ENCODE measurements at regions not wholly inside any gene's neighbourhood (a gene's known extent, or its start where the extent isn't known, plus 50 kb on each side); places are given as distances from the start of the nearest gene placed in this dataset.

- TF ChIP-seq CTCF (IDR thresholded peaks at IDR 0.05), result no peak
- H3K4me1 ChIP-seq, result no peaks in the 10 kb centered on the region
Measured at GRCh38 chrX:88355252-88355651, 391.8 kb upstream of the CPXCR1 start.

DNA sequence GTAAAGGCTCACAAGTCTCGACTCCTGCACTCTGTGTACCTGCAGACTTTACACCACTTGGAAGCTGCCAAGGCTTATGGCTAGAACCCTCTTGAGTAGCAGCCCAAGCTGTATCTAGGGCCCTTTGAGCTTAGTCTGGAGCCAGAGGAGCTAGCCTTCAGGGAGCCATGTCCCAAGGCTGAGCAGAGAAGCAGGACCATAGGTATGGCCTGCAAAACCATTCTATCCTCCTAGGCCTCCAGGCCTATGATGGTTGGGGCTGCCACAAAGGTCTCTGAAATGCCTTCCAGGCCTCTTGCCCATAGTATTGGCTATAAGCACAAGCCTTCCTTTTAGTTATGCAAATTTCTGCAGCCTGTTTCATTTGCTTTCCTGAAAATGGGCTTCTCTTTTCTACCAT, 380.7 kb upstream of the CPXCR1 start:
- H3K27me3 ChIP-seq (ENCODE audit: low read depth), result no peaks in the 10 kb centered on the region
- no peaks in the 10 kb centered on the region for H3K4me1 ChIP-seq
- no peak for TF ChIP-seq CTCF (IDR thresholded peaks at IDR 0.05)
- H3K36me3 ChIP-seq, result no peaks in the 10 kb centered on the region
- H3K27ac ChIP-seq, result no peak overlapping the region
- intact Hi-C loops (cut with DNase I), result no loop called here
- no peak overlapping the region for H3K4me3 ChIP-seq
- DNase-seq (no peak), ATAC-seq (no peak)
- no peaks in the 10 kb centered on the region for H3K9me3 ChIP-seq

More at GRCh38 chrX:88355252-88355651, 391.8 kb upstream of the CPXCR1 start:
- no peak overlapping the region for H3K27ac ChIP-seq
- intact Hi-C loops (cut with DNase I), result no loop called here
- H3K9me3 ChIP-seq, result no peaks in the 10 kb centered on the region
- DNase-seq (no peak), ATAC-seq (no peak)
- H3K4me3 ChIP-seq, result no peak overlapping the region
- H3K36me3 ChIP-seq, result no peaks in the 10 kb centered on the region
- no peaks in the 10 kb centered on the region for H3K27me3 ChIP-seq (ENCODE audit: low read depth)

DNA sequence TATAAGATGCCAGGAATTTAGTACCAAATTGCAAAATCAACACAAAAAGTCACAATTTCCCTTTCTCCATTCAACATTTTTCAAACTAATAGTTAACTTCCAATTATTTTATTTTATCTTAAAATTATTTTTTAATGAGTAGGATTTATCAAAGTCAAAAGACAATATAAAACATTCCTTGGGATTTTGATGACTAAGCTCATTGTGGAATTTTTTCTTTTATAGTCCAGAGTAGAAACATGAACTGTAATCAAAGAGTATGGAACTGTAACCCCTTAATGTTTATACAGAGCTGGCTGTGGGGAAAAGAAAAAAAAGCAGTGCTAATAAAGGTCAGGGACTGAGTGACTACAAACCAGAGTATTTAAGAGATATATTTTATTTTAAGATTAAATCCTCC, 368.6 kb upstream of the CPXCR1 start:
- intact Hi-C loops (cut with DNase I), result no loop called here
- no peaks in the 10 kb centered on the region for H3K27me3 ChIP-seq (ENCODE audit: low read depth)
- DNase-seq (no peak), ATAC-seq (no peak)
- no peak overlapping the region for H3K4me3 ChIP-seq
- H3K9me3 ChIP-seq, result no peaks in the 10 kb centered on the region
- H3K36me3 ChIP-seq, result no peaks in the 10 kb centered on the region
- no peak for TF ChIP-seq CTCF (IDR thresholded peaks at IDR 0.05)
- H3K27ac ChIP-seq, result no peak overlapping the region
- H3K4me1 ChIP-seq, result no peaks in the 10 kb centered on the region

DNA sequence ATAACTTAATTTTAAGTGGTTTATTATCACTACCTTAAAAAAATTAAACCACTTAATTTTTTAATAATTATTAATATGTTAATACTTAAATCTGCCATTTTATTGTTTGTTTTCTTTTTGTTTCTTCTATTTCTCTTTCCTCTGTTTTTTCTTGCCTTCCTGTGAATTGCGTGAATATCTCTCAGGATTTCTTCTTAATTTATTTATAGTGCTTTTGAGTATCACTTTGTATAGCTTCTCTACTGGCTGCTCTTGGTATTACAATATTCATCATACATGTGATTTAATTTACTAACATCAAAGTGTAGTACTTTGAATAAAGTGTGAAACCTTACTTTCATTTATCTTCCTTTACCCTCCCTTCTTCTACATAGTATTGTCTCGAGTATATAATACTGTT, 349.5 kb upstream of the CPXCR1 start:
- Histone ChIP-seq H3K4me1 (no peaks in the 10 kb centered on the region), H3K4me3 (no peak overlapping the region), H3K27ac (no peak overlapping the region), H3K27me3 (ENCODE audit: low read depth) (no peaks in the 10 kb centered on the region), H3K36me3 (no peaks in the 10 kb centered on the region), H3K9me3 (no peaks in the 10 kb centered on the region)
- intact Hi-C loops (cut with DNase I), result no loop called here
- no peak for TF ChIP-seq CTCF (IDR thresholded peaks at IDR 0.05)
- DNase-seq, result no peak
- no peak for ATAC-seq

DNA sequence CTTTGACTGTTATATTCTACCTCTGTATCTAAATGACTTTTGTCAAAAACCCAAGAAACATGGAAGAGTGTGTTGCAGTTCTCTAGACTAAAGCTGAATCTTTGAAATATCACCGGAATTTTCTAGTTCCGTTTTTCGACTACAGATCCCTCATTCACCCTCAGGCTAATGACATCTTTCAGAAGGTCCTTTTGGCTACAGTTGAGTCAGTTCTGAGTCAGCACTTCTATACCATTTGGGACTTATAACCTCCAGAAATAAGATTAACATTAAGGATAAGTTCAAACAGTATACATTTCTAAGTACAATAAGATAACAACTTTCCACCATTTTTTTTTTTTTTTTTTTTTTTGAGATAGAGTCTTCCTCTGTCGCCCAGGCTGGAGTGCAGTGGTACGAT, 331.0 kb upstream of the CPXCR1 start:
- Histone ChIP-seq H3K27me3 (ENCODE audit: low read depth) (no peaks in the 10 kb centered on the region), H3K9me3 (no peaks in the 10 kb centered on the region), H3K36me3 (no peaks in the 10 kb centered on the region), H3K4me3 (no peak overlapping the region), H3K27ac (no peak overlapping the region), H3K4me1 (no peaks in the 10 kb centered on the region)
- ATAC-seq (no peak), DNase-seq (no peak)
- intact Hi-C loops (cut with DNase I), result no loop called here
- no peak for TF ChIP-seq CTCF (IDR thresholded peaks at IDR 0.05)

- Histone ChIP-seq H3K4me3 (no peak overlapping the region), H3K27me3 (ENCODE audit: low read depth) (no peaks in the 10 kb centered on the region), H3K4me1 (no peaks in the 10 kb centered on the region), H3K27ac (no peak overlapping the region), H3K36me3 (no peaks in the 10 kb centered on the region), H3K9me3 (no peaks in the 10 kb centered on the region)
- ATAC-seq, result no peak
- intact Hi-C loops (cut with DNase I), result no loop called here
- DNase-seq, result no peak
- no peak for TF ChIP-seq CTCF (IDR thresholded peaks at IDR 0.05)
Measured at GRCh38 chrX:88416965-88417364, 330.1 kb upstream of the CPXCR1 start.

Data from lower lobe of right lung (tissue), 2 donors.